Tibial artery (tissue), 4 donors: ENCODE measurements at regions not wholly inside any gene's neighbourhood (a gene's known extent, or its start where the extent isn't known, plus 50 kb on each side); places are given as distances from the start of the nearest gene placed in this dataset.
"Not testable (repeated sequence)": the region's sequence is repeated elsewhere in the genome, so short reads cannot be mapped to it uniquely, and the experiment has no call there.

Source experiments
- DNase-seq, 2 donors: peaks; one replicate each; pipeline ENCODE4 v3.0.0-alpha.2; 2019
- H3K27ac ChIP-seq, 2 donors: fragments of 200-600 bp; sonication (generic) in 1 of 2; 1 replicate in 1 of 2; 2 replicates in 1 of 2; pipeline ENCODE4 v1.5.1; 2018 to 2019; ENCODE audit warnings: mild to moderate bottlenecking in 1 of 2
- H3K27me3 ChIP-seq, 2 donors: fragments of 200-600 bp; sonication (generic) in 1 of 2; one replicate each; pipeline versions ENCODE4 v1.5.1 to v1.6.0; 2016 to 2019
- H3K36me3 ChIP-seq, 3 donors: fragments of 200-600 bp; sonication (generic) in 2 of 3; one replicate each; pipeline ENCODE4 v1.5.1; 2016 to 2019; ENCODE audit warnings: mild to moderate bottlenecking in 2 of 3
- H3K4me1 ChIP-seq, 4 donors: fragments of 200-600 bp; sonication (generic) in 2 of 4; 1 replicate in 3 of 4; 2 replicates in 1 of 4; pipeline ENCODE4 v1.5.1; 2016 to 2019
- H3K4me3 ChIP-seq, 2 donors: fragments of 200-600 bp; sonication (generic) in 1 of 2; 1 replicate in 1 of 2; 2 replicates in 1 of 2; pipeline ENCODE4 v1.5.1; 2018 to 2019; ENCODE audit warnings: mild to moderate bottlenecking in 2 of 2
- H3K9me3 ChIP-seq, 3 donors: fragments of 200-600 bp; sonication (generic) in 1 of 3; one replicate each; pipeline ENCODE4 v1.5.1; 2016 to 2019
- intact Hi-C: fragments of 100-400 bp; cut with DNase I; formaldehyde crosslinking; loops from one replicate; pipeline ENCODE4 v1.15.0; 2023; ENCODE audit warnings: low total_unique reads
- TF ChIP-seq, protein P1 (sequence below), 2 experiments: fragments of 200-600 bp in 1 of 2; fragments of 450-650 bp in 1 of 2; IDR thresholded peaks; one replicate each; pipeline ENCODE4 v1.5.1; 2017 to 2019; ENCODE audit warnings: antibody characterized with exemption in 2 of 2, mild to moderate bottlenecking in 1 of 2, moderate library complexity in 1 of 2

DNA sequence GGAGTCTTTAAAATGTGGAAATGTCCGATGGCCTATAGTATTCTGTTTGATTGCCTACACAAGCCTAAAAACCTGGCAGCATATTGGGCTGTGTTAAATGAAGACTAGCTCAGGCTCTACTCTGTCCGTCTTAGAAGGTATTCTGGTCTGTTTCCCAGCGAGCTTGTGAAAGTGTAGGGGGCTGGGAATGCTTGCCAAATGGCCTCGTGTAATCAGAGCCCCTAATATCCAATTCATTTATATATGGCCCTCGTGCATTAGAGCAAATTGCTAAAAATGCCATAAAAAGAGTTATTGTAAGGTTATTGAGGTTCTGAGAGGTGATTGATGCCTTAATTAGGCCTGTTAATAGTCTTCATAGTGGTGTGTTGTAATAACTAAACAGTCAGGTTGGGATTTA, 1500.4 kb downstream of the DPP10 start:
- intact Hi-C loops, result no loop called here
- no peaks in the 10 kb centered on the region for H3K36me3 ChIP-seq
- TF ChIP-seq, protein P1, sequence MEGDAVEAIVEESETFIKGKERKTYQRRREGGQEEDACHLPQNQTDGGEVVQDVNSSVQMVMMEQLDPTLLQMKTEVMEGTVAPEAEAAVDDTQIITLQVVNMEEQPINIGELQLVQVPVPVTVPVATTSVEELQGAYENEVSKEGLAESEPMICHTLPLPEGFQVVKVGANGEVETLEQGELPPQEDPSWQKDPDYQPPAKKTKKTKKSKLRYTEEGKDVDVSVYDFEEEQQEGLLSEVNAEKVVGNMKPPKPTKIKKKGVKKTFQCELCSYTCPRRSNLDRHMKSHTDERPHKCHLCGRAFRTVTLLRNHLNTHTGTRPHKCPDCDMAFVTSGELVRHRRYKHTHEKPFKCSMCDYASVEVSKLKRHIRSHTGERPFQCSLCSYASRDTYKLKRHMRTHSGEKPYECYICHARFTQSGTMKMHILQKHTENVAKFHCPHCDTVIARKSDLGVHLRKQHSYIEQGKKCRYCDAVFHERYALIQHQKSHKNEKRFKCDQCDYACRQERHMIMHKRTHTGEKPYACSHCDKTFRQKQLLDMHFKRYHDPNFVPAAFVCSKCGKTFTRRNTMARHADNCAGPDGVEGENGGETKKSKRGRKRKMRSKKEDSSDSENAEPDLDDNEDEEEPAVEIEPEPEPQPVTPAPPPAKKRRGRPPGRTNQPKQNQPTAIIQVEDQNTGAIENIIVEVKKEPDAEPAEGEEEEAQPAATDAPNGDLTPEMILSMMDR (IDR thresholded peaks at IDR 0.05), result no peak
- no peak for DNase-seq
- H3K4me3 ChIP-seq, result no peak overlapping the region
- no peak overlapping the region for H3K27ac ChIP-seq
- no peaks in the 10 kb centered on the region for H3K27me3 ChIP-seq
- H3K9me3 ChIP-seq, result no peaks in the 10 kb centered on the region
- H3K4me1 ChIP-seq, result no peaks in the 10 kb centered on the region

DNA sequence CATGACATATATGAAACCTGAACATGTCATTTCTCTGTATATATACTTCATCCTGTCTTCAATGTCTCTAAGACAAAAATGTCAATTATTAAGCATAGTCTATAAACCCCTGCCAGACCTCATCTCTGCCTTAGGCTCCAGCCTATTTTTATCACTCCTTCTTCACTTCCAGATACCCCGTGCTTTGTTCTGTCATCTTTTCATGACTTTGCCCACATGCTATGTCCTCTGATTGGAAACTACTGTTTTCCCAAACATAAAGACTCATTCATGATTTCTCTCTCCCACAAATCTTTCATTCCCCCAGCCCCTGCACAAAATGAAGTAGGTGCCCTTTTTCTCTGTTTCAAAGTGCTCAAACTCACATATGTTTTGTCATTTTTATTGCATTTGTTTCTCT, 1503.9 kb downstream of the DPP10 start:
- intact Hi-C loops, result no loop called here
- TF ChIP-seq, protein P1 (IDR thresholded peaks at IDR 0.05), result no peak
- H3K27me3 ChIP-seq, result no peaks in the 10 kb centered on the region
- no peak overlapping the region for H3K27ac ChIP-seq
- DNase-seq, result no peak
- no peaks in the 10 kb centered on the region for H3K9me3 ChIP-seq
- H3K36me3 ChIP-seq, result no peaks in the 10 kb centered on the region
- H3K4me1 ChIP-seq, result no peaks in the 10 kb centered on the region
- H3K4me3 ChIP-seq, result no peak overlapping the region

DNA sequence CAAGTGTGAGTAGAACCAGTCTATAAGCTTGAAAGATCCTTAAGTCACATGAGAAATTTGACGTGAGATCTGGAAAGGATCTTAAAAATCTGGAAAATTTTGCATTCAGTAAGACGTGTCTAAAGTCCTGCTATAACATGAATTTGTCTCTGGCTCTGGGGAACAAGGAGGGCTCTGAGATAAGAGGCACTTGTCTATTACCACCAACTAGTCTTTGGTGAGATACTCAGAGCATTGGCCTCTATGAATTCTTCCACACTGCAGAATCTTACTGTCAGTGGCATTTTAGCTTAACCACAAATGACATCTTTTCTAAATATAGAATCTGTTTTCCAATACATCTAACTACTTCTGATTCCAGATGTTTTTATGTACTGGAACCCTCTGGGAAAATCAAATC, 1504.5 kb downstream of the DPP10 start:
- Histone ChIP-seq H3K9me3 (no peaks in the 10 kb centered on the region), H3K4me3 (no peak overlapping the region), H3K36me3 (no peaks in the 10 kb centered on the region), H3K4me1 (no peaks in the 10 kb centered on the region), H3K27me3 (no peaks in the 10 kb centered on the region), H3K27ac (no peak overlapping the region)
- intact Hi-C loops, result no loop called here
- TF ChIP-seq, protein P1 (IDR thresholded peaks at IDR 0.05), result no peak
- no peak for DNase-seq

DNA sequence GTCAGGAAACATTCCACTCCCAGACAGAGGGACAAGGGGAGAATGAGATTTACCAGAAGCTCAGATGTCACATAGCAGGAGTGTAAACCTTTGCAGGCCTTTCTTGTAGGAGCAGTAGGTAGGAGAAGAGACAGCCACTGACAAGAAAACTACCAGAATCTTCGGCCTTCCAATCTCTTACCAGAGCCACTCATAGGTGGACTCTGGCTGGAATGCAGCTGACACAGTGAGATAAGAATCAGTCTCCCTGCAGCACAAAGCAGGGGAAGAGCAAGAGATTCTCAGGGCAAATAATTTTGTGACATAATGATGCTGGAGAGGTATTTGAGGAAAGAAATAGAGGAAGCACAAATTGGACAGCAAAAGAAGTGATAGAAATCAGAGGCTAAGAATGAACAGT, 1534.5 kb downstream of the DPP10 start:
- no peaks in the 10 kb centered on the region for H3K4me1 ChIP-seq
- DNase-seq, result no peak
- no peak overlapping the region for H3K4me3 ChIP-seq
- H3K27me3 ChIP-seq, result no peaks in the 10 kb centered on the region
- TF ChIP-seq, protein P1 (IDR thresholded peaks at IDR 0.05), result no peak
- no peaks in the 10 kb centered on the region for H3K9me3 ChIP-seq
- H3K36me3 ChIP-seq, result no peaks in the 10 kb centered on the region
- no peak overlapping the region for H3K27ac ChIP-seq
- intact Hi-C loops, result no loop called here

DNA sequence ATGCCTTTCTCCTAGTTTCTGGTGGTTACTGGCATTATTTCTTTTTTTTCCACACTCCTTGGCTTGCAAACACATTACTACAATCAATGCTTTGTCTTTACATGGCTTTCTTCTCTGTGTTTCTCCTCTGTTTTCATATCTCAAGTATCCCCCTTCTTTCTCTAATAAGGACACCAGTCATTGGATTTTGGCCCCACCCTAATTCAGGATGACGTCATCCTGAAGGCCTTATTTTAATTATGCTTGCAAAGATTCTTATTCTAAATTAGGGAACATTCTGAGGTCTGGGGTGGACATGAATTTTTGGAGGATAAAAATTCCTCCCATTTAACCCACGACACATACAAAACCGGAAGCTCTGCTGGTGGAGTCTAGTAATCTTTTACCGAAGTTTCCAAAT, 1556.6 kb downstream of the DPP10 start:
- intact Hi-C loops, result no loop called here
- no peak overlapping the region for H3K4me3 ChIP-seq
- H3K27ac ChIP-seq, result no peak overlapping the region
- no peaks in the 10 kb centered on the region for H3K27me3 ChIP-seq
- no peak for DNase-seq
- TF ChIP-seq, protein P1 (IDR thresholded peaks at IDR 0.05), result no peak
- no peaks in the 10 kb centered on the region for H3K36me3 ChIP-seq
- peaks cover 0 to 9% (median 3%) of the 10 kb centered on the region in 3 donors for H3K9me3 ChIP-seq
- no peaks in the 10 kb centered on the region for H3K4me1 ChIP-seq

DNA sequence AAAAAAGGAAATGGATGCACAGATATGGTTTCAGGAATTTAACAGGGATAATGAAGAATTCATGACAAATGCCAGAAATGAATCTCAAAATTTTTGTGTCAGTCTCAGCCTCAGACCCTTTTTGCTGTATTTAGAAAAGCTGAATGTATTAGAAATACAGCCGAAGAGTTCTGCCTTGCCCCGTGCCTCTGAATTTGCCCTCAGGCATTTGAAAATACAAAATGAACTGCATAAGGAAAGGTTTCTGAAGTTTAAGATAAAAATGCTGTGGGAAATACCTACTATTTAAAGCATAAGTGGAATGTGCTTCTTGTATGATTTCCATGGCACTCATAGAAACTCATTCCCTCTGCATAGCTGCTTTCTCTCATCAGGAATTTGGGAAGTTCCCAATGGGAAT, 1580.6 kb downstream of the DPP10 start:
- intact Hi-C loops, result no loop called here
- no peak overlapping the region for H3K4me3 ChIP-seq
- H3K27me3 ChIP-seq, result no peaks in the 10 kb centered on the region
- H3K36me3 ChIP-seq, result no peaks in the 10 kb centered on the region
- H3K4me1 ChIP-seq, result no peaks in the 10 kb centered on the region
- DNase-seq, result no peak
- no peak overlapping the region for H3K27ac ChIP-seq
- H3K9me3 ChIP-seq, result no peaks in the 10 kb centered on the region
- TF ChIP-seq, protein P1 (IDR thresholded peaks at IDR 0.05), result no peak

DNA sequence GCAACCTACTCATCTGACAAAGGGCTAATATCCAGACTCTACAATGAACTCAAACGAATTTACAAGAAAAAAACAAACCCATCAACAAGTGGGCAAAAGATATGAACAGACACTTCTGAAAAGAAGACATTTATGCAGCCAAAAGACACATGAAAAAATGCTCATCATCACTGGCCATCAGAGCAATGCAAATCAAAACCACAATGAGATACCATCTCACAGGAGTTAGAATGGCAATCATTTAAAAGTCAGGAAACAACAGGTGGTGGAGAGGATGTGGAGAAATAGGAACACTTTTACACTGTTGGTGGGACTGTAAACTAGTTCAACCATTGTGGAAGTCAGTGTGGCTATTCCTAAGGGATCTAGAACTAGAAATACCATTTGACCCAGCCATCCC, 1596.3 kb downstream of the DPP10 start:
- H3K9me3 ChIP-seq, H3K27ac ChIP-seq, intact Hi-C loops, H3K36me3 ChIP-seq, H3K27me3 ChIP-seq, H3K4me3 ChIP-seq, H3K4me1 ChIP-seq, DNase-seq: not testable (repeated sequence)
